HEK293 (cell line): ENCODE measurements at regions not wholly inside any gene's neighbourhood (a gene's known extent, or its start where the extent isn't known, plus 50 kb on each side); places are given as distances from the start of the nearest gene placed in this dataset.

Experiments used
- ZFP37 ChIP-seq: fragments of 450-650 bp; formaldehyde crosslinking; IDR thresholded peaks from 2 replicates; pipeline ENCODE4 v1.5.1; 2016; ENCODE audit warnings: missing biosample characterization, missing genetic modification characterization
- ZFP41 ChIP-seq: fragments of 450-650 bp; formaldehyde crosslinking; IDR thresholded peaks from 2 replicates; pipeline ENCODE4 v1.5.1; 2016; ENCODE audit warnings: missing biosample characterization, missing genetic modification characterization, borderline replicate concordance
- ZSCAN16 ChIP-seq: fragments of 450-650 bp; formaldehyde crosslinking; IDR thresholded peaks from 2 replicates; pipeline ENCODE4 v1.5.1; 2016; ENCODE audit warnings: missing biosample characterization, missing genetic modification characterization
- TF ChIP-seq, protein P1 (sequence below): fragments of 450-650 bp; formaldehyde crosslinking; IDR thresholded peaks from 2 replicates; pipeline ENCODE4 v1.5.1; 2016; ENCODE audit warnings: missing biosample characterization, missing genetic modification characterization

- TF ChIP-seq ZFP37 (tag by site-specific recombination) (no peak), ZFP41 (tag by site-specific recombination) (no peak), ZSCAN16 (tag by site-specific recombination) (no peak)
- TF ChIP-seq, protein P1, sequence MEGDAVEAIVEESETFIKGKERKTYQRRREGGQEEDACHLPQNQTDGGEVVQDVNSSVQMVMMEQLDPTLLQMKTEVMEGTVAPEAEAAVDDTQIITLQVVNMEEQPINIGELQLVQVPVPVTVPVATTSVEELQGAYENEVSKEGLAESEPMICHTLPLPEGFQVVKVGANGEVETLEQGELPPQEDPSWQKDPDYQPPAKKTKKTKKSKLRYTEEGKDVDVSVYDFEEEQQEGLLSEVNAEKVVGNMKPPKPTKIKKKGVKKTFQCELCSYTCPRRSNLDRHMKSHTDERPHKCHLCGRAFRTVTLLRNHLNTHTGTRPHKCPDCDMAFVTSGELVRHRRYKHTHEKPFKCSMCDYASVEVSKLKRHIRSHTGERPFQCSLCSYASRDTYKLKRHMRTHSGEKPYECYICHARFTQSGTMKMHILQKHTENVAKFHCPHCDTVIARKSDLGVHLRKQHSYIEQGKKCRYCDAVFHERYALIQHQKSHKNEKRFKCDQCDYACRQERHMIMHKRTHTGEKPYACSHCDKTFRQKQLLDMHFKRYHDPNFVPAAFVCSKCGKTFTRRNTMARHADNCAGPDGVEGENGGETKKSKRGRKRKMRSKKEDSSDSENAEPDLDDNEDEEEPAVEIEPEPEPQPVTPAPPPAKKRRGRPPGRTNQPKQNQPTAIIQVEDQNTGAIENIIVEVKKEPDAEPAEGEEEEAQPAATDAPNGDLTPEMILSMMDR (tag by site-specific recombination), result no peak
Measured at GRCh38 chr5:162282191-162282590, 214.6 kb downstream of the GABRG2 start.
